ENCODE measurements at regions not wholly inside any gene's neighbourhood (a gene's known extent, or its start where the extent isn't known, plus 50 kb on each side); places are given as distances from the start of the nearest gene placed in this dataset.

- TF ChIP-seq ZFX (IDR thresholded peaks at IDR 0.05) (no peak), CTCF (conservative IDR thresholded peaks at IDR 0.05) (no peak)
- H3K27ac ChIP-seq: no peak overlapping the region
Measured at GRCh38 chr10:44237364-44238049, 147.4 kb downstream of the CXCL12 start.

GRCh38 chr10:44235363-44235762 is 149.5 kb downstream of the CXCL12 start:
- no peak overlapping the region for H3K27ac ChIP-seq
- TF ChIP-seq ZFX (IDR thresholded peaks at IDR 0.05) (no peak), CTCF (conservative IDR thresholded peaks at IDR 0.05) (no peak)

- no peak for TF ChIP-seq ZFX (IDR thresholded peaks at IDR 0.05)
- no peak for TF ChIP-seq CTCF (conservative IDR thresholded peaks at IDR 0.05)
Measured at GRCh38 chr10:44234483-44234875, 150.4 kb downstream of the CXCL12 start.

GRCh38 chr10:44233561-44234482 is 151.1 kb downstream of the CXCL12 start:
- no peak overlapping the region for H3K27ac ChIP-seq
- TF ChIP-seq CTCF (conservative IDR thresholded peaks at IDR 0.05): no peak
- TF ChIP-seq ZFX (IDR thresholded peaks at IDR 0.05): no peak

More at GRCh38 chr10:44234483-44234875, 150.4 kb downstream of the CXCL12 start:
- H3K27ac ChIP-seq: no peak overlapping the region

GRCh38 chr10:44217274-44217820 is 167.6 kb downstream of the CXCL12 start:
- no peak overlapping the region for H3K27ac ChIP-seq
- TF ChIP-seq CTCF (conservative IDR thresholded peaks at IDR 0.05): no peak
- TF ChIP-seq ZFX (IDR thresholded peaks at IDR 0.05): no peak

GRCh38 chr10:44216073-44216472 is 168.8 kb downstream of the CXCL12 start:
- TF ChIP-seq ZFX (IDR thresholded peaks at IDR 0.05): no peak
- no peak for TF ChIP-seq CTCF (conservative IDR thresholded peaks at IDR 0.05)
- H3K27ac ChIP-seq: no peak overlapping the region

GRCh38 chr10:44209811-44210210 is 175.1 kb downstream of the CXCL12 start:
- TF ChIP-seq CTCF (conservative IDR thresholded peaks at IDR 0.05) (no peak), ZFX (IDR thresholded peaks at IDR 0.05) (no peak)

More at GRCh38 chr10:44209811-44210210, 175.1 kb downstream of the CXCL12 start:
- H3K27ac ChIP-seq: no peak overlapping the region
